GM18520 (cell line): ENCODE measurements at regions not wholly inside any gene's neighbourhood (a gene's known extent, or its start where the extent isn't known, plus 50 kb on each side); places are given as distances from the start of the nearest gene placed in this dataset.
"Not testable (repeated sequence)": the region's sequence is repeated elsewhere in the genome, so short reads cannot be mapped to it uniquely, and the experiment has no call there.

Source experiments
- ATAC-seq: cut with Tn5 transposase; IDR thresholded peaks from one replicate; pipeline ENCODE4 v1.9.1; 2021; ENCODE audit not compliant: unreplicated experiment

DNA sequence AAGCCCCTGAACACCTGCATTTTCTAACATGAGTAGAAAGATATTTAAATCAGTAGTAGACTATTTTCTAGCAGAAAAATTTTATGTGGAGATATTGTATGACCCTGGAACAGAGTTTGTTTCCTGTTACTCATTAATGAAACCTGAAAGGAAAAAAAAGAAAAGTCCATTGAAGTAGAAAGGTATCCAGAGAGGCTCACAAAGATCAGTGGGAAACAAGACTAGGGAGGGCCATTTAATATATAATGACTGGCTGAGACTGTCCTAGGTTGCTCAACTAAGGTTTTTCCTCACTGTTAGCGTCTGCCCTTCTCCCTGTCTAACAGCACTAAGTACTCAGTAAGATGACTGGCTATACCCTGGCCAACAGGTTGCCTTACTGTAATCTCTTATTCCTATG is 788.6 kb downstream of the GLUD2 start:
- ATAC-seq: no peak

DNA sequence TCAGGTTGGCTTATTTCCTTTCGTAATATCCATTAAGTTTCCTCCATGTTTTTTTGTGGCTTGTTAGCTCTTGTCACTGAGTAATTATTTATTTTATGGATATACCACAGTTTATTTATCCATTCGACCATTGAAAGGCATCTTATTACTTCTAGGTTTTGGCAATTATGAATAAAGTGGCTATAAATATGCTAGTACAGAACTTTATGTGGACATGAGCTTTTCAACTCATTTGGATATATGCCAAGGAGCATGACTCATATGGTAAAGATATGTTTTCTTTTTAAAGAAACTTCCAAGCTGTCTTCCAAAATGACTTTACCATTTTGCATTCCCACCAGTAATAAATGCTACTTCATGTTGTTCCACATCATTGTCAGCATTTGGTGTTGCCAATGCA is 803.6 kb downstream of the GLUD2 start:
- ATAC-seq: no peak

DNA sequence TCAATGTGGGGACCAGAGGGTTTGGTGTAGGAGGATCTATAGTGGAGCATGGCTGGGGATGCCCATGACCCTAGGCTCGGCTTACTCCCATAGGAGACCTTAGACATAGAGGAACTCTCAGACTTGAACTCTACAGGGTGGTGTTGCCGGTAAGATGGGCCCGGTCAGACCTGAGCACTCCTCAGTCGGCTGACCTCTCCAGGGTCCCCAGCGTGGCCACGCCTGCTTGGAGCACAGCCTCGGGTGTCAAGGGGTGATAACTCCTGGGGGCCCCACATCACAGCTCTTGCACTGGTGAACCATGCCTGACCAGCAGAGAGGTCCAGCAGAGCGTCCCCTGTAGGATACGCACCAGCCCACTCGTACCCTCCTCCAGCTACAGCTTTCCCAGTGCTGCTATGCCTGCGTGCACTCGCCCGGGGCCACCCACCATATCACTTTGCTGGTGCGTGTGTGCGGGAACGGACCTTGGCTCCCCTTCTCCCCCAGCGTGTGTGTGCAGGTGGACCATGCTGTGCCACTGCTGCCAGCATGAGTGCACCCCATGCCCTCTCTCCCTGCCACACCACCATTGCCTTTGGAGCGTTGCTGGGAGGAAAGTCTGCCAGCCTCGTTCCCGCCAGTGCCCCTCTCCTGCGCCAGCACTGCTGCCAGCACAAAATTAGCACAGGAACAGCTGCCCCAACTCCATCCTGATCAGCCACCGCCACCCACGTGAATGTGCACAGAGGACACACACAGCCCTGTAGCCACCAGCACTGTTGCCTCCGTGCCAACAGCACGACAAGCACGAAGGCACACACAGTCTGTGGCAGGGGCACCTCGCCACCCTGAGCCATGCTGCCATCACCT is 806.6 kb downstream of the GLUD2 start:
- no peak for ATAC-seq

DNA sequence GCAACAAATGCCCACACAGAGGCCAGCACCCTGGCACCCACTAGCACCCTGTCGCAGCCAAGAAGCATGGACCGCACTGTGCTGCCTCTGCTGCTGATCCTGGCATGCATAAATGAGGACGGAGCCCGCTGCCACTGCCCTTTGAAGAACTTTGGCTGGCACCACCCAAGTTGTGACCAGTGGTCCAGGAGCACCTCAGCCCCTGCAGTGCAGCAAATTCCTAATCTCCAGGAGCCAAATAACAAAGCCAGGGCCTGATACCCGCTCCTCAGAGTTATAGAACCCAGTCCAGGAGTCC is 807.2 kb downstream of the GLUD2 start:
- no peak for ATAC-seq

DNA sequence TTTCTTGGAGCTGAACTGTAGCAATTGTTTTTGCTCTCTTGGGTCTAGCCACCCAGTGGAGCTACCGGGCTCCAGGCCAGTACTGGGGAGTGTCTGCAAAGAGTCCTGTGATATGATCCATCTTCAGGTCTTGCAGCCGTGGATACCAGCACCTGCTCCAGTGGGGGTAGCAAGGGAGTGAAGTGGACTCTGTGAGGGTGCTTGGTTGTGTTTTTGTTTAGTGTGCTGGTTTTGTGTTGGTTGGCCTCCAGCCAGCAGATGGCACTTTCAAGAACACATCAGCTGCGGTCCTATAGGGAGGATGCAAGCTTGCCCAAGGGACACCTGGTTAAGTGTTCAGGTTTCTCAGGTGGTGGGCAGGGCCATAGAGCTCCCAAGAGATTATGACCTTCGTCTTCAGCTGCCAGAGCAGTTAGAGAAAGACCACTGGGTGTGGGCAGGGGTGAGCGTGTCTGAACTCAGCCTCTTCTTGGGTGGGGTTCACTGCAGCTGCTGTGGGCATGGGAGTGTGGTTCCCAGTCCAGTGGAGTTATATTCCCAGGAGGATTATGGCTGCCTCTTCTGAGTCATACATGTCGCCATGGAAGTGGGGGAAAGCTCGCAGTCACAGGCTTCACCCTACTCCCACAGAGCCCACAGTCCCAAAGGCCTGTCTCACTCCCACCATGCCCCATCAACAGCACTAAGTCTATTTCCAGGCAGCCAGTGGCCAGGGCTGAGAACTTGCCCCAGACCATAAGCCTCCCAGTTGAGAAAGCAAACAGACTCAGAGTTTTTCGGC is 811.6 kb downstream of the GLUD2 start:
- ATAC-seq: no peak

- no peak for ATAC-seq
Observed at GRCh38 chrX:121863976-121864375, 816.6 kb downstream of the GLUD2 start.

DNA sequence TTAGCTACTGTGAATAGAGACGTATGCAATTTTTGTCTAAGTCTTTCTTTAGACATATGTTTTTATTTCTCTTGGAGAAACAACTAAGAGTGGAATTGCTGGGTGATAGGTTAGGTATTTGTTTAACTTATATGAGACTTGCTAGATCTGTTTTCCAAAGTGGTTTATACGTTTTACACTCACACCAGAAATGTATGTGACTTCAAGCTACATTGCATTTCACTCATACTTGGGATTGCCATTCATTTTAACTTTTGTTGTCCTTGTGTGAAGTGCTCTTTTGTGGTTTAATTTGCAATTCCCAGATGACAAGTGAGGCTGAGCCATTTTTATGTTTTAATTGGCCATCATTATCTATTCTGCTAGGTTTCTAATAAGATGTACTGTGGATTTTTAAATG is 817.2 kb downstream of the GLUD2 start:
- ATAC-seq: no peak

DNA sequence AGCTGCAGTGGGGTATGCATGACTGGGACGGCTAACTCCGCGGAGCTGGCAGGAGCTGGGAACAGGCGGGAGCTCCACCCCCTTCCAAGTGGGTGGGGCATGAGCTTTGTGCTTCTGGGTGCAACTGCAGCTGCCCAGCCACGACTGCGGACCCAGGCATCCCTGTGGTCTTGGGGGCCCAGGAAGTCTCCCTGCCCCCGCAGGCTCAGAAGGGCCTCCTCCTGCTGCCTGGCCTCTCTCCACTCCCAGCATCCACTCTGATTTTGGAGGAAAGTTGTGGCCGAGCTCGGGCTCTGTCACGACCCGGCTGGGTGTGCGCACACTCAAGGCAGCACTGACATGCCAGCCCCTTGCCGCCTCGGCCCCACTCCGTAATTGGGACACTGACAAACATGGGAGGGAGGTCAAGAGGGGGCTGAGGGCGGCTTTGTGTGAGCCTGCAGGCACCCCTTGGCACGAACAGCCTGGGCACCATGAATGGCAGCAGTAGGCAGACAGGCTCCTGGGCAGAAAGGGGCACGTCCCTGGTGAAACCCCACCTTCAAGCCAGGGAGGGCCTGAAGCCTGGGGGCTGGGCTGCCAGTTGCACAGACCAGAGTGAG is 822.6 kb downstream of the GLUD2 start:
- no peak for ATAC-seq

GRCh38 chrX:121871122-121871521 is 823.7 kb downstream of the GLUD2 start:
- ATAC-seq: no peak

GRCh38 chrX:121876305-121876704 is 828.9 kb downstream of the GLUD2 start:
- no peak for ATAC-seq

DNA sequence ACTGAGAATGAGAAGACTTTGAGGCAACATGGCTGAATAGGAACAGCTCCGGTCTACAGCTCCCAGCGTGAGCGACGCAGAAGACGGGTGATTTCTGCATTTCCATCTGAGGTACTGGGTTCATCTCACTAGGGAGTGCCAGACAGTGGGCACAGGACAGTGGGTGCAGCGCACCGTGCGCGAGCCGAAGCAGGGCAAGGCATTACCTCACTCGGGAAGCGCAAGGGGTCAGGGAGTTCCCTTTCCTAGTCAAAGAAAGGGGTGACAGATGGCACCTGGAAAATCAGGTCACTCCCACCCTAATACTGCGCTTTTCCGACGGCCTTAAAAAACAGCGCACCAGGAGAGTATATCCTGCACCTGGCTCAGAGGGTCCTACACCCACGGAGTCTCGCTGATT is 829.9 kb downstream of the GLUD2 start:
- not testable (repeated sequence) for ATAC-seq

GRCh38 chrX:121886557-121886956 is 839.1 kb downstream of the GLUD2 start:
- no peak for ATAC-seq

DNA sequence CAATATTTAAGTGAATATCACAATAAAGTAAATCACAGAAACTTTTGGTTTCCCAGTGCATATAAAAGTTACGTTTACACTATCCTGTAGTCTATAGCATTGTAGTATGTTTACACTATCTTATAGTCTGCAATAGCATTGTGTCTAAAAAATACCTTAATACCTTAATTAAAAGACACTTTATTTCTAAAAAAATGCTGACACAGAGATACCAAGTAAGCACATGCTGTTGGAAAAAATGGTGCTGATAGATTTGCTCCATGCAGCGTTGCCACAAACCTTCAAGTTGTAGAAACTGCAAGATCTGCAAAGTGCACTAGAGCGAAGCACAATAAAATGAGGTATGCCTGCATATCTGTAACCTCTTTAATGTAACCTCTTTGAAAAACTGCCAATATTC is 847.3 kb downstream of the GLUD2 start:
- no peak for ATAC-seq

GRCh38 chrX:121902463-121902862 is 855.1 kb downstream of the GLUD2 start:
- peak; percentile 41 for ATAC-seq

- ATAC-seq: no peak
Observed at GRCh38 chrX:121903961-121904360, 856.6 kb downstream of the GLUD2 start.

- no peak for ATAC-seq
Observed at GRCh38 chrX:121921258-121921657, 873.8 kb downstream of the GLUD2 start.

GRCh38 chrX:121931567-121931966 is 884.2 kb downstream of the GLUD2 start:
- no peak for ATAC-seq

GRCh38 chrX:121932688-121933087 is 885.3 kb downstream of the GLUD2 start:
- ATAC-seq: no peak

GRCh38 chrX:121949041-121949760 is 901.8 kb downstream of the GLUD2 start:
- ATAC-seq: no peak

- no peak for ATAC-seq
Observed at GRCh38 chrX:121958886-121959285, 911.5 kb downstream of the GLUD2 start.

DNA sequence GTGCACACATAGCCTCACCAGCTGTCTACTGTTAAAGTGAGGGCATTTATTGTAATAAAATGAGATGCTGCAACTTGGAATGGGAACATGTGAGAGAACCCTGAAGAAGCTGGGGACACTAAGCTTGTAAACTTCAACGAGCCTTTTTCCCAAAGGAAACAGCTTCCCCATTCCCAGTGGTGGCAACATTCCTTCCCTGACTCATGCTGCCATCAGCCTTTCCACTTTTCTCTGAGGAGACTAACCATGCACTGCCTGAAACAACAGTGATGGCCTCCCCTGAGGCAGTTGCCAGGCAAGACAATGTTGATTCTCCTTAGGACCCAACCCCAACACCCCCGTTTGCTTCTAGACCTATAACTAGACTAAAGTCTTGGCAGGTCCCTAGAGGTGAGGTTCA is 928.3 kb downstream of the GLUD2 start:
- ATAC-seq: no peak
